NCI-H82 treated with DMSO at 0.1 percent for 48 hours (cell line): ENCODE measurements at regions not wholly inside any gene's neighbourhood (a gene's known extent, or its start where the extent isn't known, plus 50 kb on each side); places are given as distances from the start of the nearest gene placed in this dataset.
"Not testable (repeated sequence)": the region's sequence is repeated elsewhere in the genome, so short reads cannot be mapped to it uniquely, and the experiment has no call there.

ENCODE experiments used
- DNase-seq: peaks from one replicate; lab custom pipeline; 2025; ENCODE audit not compliant: unreplicated experiment; lab: John Stamatoyannopoulos, UW

DNA sequence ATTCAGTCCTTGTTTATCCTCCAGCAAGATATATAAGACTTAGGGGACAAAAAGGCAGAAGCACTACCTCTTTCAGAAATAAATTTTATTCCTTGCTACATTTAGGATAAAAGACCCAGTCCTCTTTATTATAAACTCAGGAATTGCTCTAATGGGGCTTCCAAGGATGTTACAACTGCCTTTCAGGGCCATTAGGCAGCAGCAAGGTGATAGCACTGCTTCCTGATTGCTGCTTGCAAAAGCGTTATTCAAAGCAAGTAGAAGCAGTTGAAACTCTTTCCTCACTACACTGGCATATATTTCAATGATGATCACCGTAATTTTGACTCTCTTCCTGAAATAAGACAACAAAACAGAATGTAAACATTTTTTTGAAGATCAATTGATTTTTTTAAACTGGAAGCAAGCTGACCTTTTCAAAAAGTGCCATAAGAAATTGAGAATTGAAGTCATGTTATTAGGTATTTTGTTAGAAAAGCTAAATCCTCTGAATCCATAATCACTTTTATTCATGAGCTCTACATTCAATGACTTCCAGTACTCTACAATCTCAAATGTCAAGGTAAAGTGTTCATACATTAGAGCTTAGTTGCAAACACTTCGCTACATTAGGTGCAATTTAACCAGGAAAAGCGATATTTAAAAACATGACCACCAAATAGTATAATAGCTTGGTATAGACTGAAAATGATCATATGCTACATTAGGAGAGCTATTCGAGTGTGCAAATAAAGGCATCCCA, 233.4 kb upstream of the SYT10 start:
- no peak for DNase-seq

DNA sequence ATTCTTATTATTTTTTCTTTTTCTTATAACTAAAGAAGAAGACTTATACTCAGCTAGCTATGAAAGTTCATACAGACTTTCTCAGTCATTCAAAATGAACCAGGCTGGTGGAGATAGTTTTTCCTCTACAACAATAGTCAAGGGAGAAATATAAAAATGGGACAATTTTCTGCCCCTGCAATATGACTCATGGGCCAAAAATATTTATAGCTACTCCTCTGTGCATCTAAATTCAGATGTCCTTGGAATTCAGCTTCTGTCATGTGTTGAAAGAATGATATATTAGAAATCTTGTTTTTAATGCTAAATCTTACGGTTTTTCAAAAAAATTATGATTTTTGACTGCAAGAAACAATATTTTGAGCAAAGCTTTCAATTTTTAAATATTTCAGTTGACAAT, 237.2 kb upstream of the SYT10 start:
- no peak for DNase-seq

DNA sequence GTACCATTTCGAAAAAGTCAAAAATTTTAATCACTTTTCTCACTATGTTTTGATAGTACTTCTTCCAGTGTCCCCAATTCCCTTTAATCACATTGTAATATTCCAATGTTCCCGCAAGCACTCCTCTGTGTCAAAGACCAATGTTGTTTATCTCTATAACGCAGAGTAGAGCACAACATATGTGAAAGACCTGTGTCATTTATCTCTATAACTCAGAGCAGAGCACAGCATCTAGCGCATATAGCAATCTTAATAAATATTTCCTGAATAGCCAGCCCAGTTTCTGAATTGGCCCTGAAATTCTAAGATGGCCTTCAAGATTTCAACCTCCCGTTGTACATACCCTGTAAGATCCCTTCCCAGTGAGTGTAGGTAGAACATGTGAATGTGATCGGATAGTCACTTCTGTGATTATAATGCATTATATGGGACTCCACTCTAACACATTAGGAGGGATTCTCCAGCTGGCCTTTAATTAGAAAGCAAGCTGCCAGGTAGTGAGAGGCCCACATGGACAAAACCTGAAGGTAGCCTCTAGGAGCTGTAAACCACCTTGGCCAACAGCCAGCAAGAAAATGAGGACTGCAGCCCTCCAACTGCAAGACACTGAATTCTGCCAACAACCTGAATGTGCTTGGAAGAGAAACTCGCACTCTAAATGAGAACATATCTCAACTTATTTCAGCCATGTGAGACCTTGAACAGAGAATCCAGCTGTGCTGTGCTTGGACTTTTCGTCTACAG, 238.8 kb upstream of the SYT10 start:
- DNase-seq, result no peak

DNA sequence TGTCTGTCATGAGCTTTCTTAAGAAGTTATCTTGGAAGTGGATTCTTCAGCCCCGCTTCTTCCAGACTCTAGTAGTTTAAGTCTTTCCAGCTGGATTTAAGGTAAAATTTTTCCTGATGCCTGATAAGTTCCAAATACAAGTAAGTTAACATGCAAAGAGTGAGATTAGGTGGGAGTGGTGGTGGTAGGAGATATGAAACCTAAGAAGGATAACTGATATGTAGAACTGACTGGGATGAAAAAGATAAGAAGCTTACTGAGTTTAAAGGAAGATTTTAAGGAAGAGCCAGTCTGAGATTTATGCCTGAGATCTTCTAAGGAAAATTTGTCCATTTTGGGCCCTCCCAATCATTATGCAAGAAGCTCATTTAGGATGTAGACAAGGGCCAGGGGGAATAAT, 250.9 kb upstream of the SYT10 start:
- no peak for DNase-seq

DNA sequence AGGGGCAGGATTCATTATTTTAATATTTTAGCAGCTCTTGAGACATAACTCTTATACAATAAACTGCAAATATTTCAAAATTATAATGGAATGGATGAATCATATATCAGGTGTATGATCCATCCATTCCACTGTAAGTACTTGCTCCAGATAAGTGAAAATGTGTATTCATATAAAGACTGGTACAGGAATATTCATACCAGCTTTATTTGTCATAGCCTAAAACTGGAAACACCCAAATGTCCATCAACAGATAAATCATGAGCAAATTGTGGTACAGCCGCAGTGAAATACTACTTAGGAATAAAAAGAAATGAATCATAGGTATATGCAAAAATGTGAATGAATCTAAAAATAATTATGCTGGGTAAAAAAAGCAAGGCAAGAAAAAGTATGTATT, 263.6 kb upstream of the SYT10 start:
- no peak for DNase-seq

DNA sequence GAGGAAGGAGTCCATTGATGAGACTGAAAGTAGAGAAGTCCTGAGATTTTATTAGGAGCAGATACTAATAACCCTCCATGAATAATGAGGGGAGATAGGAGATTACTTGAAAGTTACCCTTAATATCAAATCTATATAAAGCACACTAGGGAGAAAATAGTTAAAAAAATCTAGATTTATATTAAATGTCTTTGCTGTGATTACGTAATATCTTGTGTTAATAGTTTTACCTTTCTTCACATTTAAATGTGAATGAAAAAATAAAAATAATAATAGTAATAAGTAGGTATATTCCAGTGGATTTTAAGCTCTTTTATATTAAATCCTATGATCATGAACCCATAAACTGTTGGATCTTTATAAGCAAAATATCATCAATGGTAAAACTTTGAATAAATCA, 267.3 kb upstream of the SYT10 start:
- no peak for DNase-seq

DNA sequence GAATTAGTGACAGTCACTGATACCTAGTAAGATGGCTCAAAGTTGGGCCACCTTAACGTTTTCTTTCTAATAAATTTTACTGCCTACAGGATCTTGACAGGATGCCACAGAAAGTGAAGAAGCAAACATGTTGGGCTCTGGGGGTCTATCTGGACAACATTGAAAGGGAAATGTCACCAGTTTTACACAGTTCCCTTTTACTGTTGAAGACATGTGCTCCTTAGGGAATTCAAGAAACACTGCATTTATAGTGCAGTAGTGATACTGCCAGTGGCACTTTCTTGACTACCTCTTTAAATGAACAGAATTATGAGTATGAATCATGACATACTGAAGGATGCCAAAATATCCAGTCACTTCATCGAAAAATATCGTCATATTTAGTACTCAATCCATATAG, 269.3 kb upstream of the SYT10 start:
- DNase-seq, result no peak

DNA sequence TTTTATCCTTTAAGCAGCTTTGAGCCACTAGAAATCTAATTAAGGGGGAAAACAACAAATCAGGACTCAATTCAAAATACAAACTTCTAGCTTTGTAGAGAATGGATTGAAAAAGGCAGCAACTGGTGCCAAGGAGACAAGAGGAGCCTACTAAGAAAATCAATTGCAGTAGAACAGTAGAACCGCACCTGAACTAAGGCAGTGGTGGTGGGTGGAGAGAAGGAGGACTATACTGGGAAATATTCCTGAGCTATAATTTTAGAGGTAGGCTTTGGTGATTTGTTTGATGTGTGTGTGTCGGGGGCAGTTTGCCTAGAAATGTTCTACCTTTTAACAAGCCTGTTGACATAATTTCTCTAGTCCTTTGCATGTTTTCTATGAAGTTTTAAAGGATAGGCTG, 270.9 kb upstream of the SYT10 start:
- DNase-seq, result peak; percentile 35

DNA sequence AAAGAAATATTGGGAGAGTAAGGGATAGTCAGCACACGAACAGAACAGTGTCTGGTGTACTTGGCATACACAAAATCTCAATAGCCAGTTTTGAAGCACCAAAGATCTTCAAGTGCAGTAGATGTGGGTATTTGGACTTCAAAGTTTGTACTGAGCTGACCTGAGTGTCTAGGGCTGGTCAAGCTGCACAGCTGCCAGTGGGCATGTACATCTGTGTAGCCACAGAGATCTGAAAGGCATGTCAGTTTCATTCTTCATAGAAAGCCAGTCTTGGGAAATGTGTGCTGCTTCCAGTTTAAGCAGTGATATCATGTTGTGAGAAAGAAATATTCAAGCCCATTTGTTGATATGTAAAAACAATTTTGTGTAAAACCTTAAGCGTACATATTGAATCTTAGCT, 279.0 kb upstream of the SYT10 start:
- no peak for DNase-seq

DNA sequence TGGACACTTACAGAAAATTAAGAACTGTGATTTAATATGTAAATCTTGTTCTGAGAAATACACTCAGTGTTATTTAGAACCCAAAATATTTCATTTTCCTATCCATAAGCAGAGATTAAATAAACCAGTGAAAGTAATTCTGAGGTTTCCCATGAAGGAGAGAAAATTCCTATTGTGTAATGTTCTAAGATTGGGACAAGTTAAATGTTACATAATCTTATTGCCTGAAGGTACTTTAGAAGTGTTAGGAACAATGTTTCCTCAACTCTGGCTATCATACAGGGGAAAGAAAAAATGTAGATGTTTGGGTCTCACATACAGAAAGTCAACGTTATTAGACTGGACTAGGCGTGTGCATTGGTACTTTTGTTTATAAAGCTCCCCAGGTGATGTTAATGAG, 281.9 kb upstream of the SYT10 start:
- no peak for DNase-seq

DNA sequence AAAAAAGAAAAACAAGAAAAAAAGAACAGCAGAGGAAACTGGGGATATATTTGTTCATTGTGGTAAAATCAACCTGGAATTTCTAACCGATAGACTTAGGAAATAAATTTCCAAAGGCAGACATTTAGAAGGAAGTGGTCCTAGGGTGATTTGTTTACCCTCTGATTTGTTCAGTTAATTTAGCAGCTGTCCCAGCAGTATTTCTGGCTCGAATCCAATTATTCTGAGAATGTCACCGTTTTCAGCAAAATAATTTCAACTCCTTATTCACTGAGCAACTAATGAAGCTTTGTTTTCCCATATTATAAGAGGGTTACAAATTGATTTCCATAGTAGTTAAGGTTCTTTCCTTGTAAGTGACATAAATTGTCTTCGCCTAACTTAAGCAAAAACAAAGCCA, 285.2 kb upstream of the SYT10 start:
- DNase-seq, result no peak

DNA sequence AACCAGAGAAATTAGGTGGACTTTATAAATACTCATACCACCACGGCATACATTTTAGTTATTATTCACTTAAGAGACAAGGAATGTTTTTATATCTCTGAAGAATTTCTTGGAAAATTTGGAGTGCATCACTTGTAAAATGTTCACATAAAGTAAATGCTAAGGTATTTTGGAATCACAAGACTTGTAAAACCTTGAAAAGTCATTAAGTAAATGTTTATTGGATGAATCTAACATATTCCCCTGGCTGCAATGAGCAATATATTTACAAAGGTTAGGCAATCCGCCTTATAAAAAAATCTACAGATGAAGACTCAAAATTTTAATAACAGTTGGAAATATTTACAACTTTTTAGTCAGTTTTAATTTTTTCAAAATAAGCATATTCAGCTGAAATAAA, 287.4 kb upstream of the ALG10 start:
- DNase-seq, result no peak

DNA sequence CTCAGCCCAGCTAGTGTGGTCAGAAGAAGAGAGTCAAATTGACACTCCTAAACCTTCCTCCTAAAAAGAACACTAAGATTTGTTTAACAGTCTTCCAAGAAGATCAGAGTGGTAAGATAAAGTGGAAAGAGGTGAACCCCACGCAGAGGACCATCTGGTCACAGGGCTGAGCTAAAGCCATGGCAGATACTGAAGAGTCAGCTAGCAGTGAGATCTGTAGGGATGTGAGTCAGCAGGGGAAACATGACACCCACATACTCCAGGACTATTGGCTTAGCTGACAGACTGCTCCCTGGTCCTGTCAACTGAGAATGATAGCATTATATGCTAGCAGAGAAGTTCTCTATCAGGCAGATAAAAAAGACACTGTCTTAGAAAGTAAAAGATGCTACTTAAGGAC, 269.4 kb upstream of the ALG10 start:
- DNase-seq, result peak; percentile 64

DNA sequence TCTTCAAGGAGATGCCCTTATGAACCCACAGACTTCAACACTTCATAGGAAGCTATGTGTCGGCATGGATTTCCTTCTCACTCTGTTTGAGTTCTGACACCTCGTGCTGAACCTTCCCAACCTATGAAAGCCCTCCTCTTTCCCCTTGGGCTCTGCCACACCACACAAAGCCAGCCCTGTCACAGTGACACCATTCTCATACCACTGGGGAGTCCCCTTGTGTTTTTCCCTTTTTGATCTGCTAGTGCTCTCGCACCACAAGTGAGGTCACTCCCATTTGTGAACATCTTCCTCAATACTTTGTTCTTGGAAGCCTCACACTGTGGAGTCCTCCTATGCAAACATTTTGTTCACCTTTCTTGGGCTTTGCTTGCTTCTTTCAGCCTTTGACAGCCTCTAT, 264.6 kb upstream of the ALG10 start:
- DNase-seq, result no peak

DNA sequence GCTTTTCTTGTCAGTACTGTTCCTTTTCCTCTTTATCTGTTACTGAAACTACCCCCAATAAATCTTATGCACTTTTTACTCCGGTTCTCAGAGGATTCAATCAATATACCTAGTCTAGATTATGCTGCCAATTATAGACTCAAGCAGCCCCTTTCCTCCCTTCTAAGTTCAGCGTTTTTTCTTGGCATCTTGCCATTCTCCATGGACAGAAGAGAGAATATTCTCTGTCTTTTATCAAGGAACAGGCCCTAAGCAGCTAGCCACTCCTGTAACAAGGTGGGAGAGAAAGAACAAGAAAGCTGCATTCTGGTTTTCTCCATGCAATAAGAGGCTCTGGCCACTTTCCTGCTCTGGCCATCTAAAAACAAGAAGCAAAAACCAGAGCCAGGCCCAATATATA, 263.0 kb upstream of the ALG10 start:
- no peak for DNase-seq

DNA sequence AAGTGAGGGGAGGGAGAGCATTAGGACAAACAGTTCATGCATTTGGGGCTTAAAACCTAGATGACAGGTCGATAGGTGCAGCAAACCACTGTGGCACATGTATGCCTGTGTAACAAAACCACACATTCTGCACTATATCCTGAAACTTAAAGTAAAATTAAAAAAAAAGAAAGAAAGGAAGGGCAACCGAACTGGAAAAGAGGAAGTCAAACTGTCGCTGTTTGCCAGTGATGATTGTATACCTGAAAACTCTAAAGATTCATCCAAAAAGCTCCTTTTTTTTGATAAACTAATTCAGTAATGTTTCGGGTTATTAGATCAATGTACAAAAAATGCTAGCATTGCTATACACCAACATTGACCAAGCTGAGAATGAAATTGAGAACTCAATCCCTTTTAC, 259.0 kb upstream of the ALG10 start:
- no peak for DNase-seq

DNA sequence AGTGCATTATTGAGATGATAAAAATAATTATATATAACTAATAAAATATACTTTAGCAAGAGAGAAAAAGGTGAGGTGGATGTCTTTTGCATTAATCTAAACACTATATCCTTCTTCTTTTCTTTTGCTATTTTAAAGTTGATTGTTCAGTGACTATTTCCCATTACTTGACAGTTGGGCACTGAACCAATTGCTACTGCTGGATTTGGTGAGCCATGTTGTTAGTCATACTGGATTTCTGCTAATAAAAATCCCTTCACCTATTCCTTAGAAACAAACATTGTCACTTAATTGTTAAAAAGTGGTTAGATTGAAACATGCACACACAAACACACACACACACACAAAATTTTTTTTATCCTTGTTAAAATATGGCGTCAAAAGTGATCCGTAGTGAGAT, 251.6 kb upstream of the ALG10 start:
- DNase-seq, result no peak

DNA sequence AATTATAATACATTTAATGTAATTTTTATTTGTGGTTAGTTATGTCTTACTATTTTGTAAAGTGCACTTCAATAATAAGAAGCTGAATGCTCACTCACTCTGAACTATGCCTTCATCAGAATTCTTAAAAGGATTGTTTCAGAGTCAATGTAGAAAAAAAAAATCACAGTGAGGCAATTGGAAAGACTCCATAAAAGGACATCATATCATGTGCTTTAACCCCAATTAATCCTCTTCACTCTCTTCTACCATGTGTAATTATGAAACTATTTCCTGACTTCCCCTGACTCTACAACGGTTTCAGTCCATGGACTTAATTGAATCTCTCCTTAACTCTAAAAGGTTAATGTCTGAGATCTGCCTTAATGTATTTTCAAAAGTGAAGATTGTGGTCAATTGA, 250.4 kb upstream of the ALG10 start:
- no peak for DNase-seq

DNA sequence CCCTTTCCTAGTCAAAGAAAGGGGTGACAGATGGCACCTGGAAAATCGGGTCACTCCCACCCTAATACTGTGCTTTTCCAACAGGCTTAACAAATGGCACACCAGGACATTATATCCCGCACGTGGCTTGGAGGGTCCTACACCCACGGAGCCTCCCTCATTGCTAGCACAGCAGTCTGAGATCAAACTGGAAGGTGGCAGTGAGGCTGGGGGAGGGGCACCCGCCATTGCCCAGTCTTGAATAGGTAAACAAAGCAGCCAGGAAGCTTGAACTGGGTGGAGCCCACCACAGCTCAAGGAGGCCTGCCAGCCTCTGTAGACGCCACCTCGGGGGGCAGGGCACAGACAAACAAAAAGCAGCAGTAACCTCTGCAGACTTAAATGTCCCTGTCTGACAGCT, 249.2 kb upstream of the ALG10 start:
- not testable (repeated sequence) for DNase-seq

DNA sequence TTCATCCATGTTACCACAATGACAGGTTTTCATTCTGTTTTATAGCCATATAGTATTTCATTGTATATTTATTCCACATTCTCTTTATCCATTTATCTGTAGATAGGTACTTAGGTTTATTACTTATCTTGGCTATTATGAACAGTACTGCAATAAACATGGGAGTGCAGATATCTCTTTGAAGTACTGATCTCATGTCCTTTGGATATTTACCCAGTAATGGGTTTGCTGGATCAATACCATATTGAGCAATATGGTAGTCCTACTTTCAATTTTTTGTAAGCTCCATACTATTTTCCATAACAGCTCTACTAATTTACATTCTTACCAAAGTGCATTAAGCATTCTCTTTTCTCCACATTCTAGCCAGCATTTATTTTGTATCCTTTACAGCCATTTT, 235.8 kb upstream of the ALG10 start:
- DNase-seq, result no peak

DNA sequence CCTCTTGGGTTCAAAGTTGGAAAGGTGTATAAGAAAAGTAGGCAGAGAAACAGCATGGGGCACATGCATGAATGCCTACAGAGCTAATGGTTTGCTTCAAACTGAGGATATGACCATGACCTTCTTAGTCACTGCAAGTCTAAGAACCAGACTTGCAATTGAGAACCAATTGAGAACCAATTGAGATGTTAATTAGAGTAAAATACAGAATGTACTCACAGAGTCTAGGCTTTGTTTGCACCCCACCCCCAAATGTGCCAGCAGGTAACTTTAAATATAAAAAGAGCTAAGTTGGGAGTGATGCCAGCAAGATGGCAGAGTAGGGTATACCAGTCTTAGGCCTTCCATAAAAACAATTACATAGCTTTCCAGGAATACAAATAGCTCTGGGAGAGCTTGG, 227.3 kb upstream of the ALG10 start:
- no peak for DNase-seq

DNA sequence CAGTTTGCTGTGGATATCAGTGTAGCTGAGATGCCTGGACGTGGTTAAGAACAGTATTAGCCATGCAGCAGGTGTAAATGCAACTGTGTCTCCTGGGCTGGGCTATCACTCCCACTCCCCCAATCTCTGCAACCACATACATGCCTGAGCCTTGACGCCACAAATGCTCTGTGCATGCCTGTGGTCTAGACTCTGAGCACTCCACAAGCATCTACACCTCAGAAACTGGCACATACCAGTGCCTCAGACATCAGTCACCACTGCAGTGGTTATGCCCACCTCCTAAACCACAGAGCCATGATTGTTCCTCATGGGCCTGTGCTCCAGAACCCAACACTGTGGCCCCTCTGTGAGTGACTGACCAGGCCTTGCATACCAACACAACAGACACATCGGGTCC, 226.8 kb upstream of the ALG10 start:
- DNase-seq, result no peak

DNA sequence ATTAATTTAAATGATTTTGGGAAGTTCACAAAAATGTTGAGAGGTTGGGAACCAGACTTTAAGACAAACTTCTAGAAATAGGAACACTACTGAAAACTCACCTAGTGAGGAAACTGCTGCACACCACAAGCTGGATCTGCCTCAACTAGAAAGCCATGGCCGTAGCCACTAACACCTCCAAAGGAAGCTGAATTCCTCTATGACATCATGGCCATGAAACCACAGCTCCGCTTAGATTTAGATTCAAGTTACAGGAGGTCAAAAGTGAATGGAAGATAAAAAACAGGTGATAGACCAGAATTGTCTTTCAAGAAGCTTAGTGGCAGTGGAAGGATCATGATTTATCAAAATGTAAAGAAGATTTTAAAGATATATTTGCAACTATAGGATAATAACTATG, 208.8 kb upstream of the ALG10 start:
- no peak for DNase-seq
